A673 (cell line): ENCODE measurements at regions not wholly inside any gene's neighbourhood (a gene's known extent, or its start where the extent isn't known, plus 50 kb on each side); places are given as distances from the start of the nearest gene placed in this dataset.

Source experiments
- BruUV-seq: library from RNA; stranded (reverse); fragments of 400-500 nt; replicated peaks from 2 replicates; lab custom pipeline; 2021; lab: Mats Ljungman, UMichigan
- CTCF ChIA-PET: fragments of 300-600 bp; sonication (Branson Sonifier 250); formaldehyde crosslinking; loops from one replicate; lab custom pipeline; 2022; ENCODE audit warnings: antibody characterized with exemption; lab: Charles Lee
- POLR2A ChIA-PET: fragments of 300-600 bp; sonication (Branson Sonifier 250); formaldehyde crosslinking; loops from one replicate; lab custom pipeline; 2022; ENCODE audit warnings: antibody characterized with exemption; ENCODE audit not compliant: low non-redundant PET; lab: Charles Lee
- DNase-seq: peaks from one replicate; pipeline ENCODE4 v3.0.0-alpha.2; 2015; ENCODE audit warnings: low spot score
- H3K27ac ChIP-seq: fragments of 200-600 bp; sonication (generic); 2 replicates; pipeline ENCODE4 v1.5.1; 2016; ENCODE audit warnings: mixed run types, low read depth, mild to moderate bottlenecking, mixed read lengths, antibody characterized with exemption, low read length; ENCODE audit not compliant: poor library complexity, severe bottlenecking
- H3K27me3 ChIP-seq: fragments of 200-600 bp; sonication (generic); replicated peaks from 2 replicates; pipeline ENCODE4 v1.6.1; 2017; ENCODE audit warnings: mixed run types, low read depth, mild to moderate bottlenecking, mixed read lengths, antibody characterized with exemption, low read length; ENCODE audit not compliant: insufficient read depth, poor library complexity
- H3K36me3 ChIP-seq: fragments of 200-600 bp; sonication (generic); 2 replicates; pipeline ENCODE4 v1.6.1; 2016; ENCODE audit warnings: mixed run types, mild to moderate bottlenecking, mixed read lengths, antibody characterized with exemption, low read length; ENCODE audit not compliant: insufficient read depth, poor library complexity, severe bottlenecking
- H3K4me1 ChIP-seq: fragments of 200-600 bp; sonication (generic); 2 replicates; pipeline ENCODE4 v1.6.1; 2017; ENCODE audit warnings: mixed run types, mild to moderate bottlenecking, mixed read lengths, antibody characterized with exemption, low read length; ENCODE audit not compliant: insufficient read depth, poor library complexity, severe bottlenecking
- H3K4me3 ChIP-seq: fragments of 200-600 bp; sonication (generic); 2 replicates; pipeline ENCODE4 v1.5.1; 2016; ENCODE audit warnings: low read depth, mixed run types, mild to moderate bottlenecking, mixed read lengths, low read length; ENCODE audit not compliant: poor library complexity, severe bottlenecking
- H3K9me3 ChIP-seq: fragments of 200-600 bp; sonication (generic); 2 replicates; pipeline ENCODE4 v1.6.1; 2016; ENCODE audit warnings: mixed run types, low read depth, mild to moderate bottlenecking, mixed read lengths, antibody characterized with exemption, low read length; ENCODE audit not compliant: poor library complexity, severe bottlenecking
- EZH2 ChIP-seq: fragments of 200-600 bp; sonication (generic); IDR thresholded peaks from 2 replicates; pipeline ENCODE4 v1.6.1; 2017; ENCODE audit warnings: borderline replicate concordance, low read depth, mild to moderate bottlenecking, mixed read lengths, antibody characterized with exemption, low read length; ENCODE audit not compliant: poor library complexity, severe bottlenecking
- intact Hi-C: fragments of 100-400 bp; cut with micrococcal nuclease; formaldehyde crosslinking; loops from one replicate; pipeline ENCODE4 v1.10.0; 2022; ENCODE audit not compliant: unreplicated experiment
- TF ChIP-seq, protein P1 (sequence below): fragments of 300-800, 200-600 bp; sonication (generic); conservative IDR thresholded peaks from 2 replicates; pipeline ENCODE4 v1.5.1; 2017; ENCODE audit warnings: low read depth, mild to moderate bottlenecking, antibody characterized with exemption, low read length, moderate library complexity, mixed read lengths

DNA sequence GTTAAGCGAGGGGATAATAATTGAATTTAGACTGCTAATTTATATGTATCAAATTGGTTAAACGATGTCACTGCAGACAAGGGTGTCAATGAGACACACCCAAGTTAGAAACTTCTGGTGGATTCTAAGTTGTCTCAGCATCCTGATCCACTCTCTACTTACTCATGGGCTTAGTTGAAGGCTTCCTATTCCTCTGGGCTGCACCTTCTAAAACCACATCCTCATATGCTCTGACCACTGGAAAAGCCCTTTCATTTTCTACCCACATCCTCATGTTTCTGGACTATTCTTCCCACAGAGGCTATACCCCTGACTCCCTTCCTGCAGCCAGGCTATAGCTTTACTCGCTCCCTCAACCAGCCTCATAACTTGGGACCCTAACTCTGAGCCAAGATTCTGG lies 493.8 kb downstream of the VRK1 start:
- no peaks in the 10 kb centered on the region for H3K27me3 ChIP-seq
- no peak overlapping the region for H3K27ac ChIP-seq
- POLR2A ChIA-PET: no interaction called here
- H3K4me3 ChIP-seq: no peak overlapping the region
- CTCF ChIA-PET: no interaction called here
- H3K9me3 ChIP-seq: no peaks in the 10 kb centered on the region
- DNase-seq: no peak
- TF ChIP-seq, protein P1, sequence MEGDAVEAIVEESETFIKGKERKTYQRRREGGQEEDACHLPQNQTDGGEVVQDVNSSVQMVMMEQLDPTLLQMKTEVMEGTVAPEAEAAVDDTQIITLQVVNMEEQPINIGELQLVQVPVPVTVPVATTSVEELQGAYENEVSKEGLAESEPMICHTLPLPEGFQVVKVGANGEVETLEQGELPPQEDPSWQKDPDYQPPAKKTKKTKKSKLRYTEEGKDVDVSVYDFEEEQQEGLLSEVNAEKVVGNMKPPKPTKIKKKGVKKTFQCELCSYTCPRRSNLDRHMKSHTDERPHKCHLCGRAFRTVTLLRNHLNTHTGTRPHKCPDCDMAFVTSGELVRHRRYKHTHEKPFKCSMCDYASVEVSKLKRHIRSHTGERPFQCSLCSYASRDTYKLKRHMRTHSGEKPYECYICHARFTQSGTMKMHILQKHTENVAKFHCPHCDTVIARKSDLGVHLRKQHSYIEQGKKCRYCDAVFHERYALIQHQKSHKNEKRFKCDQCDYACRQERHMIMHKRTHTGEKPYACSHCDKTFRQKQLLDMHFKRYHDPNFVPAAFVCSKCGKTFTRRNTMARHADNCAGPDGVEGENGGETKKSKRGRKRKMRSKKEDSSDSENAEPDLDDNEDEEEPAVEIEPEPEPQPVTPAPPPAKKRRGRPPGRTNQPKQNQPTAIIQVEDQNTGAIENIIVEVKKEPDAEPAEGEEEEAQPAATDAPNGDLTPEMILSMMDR: no peak
- TF ChIP-seq EZH2: no peak
- peaks cover 22% of the 10 kb centered on the region for H3K4me1 ChIP-seq
- intact Hi-C loops: no loop called here
- no TSS peak for BruUV-seq
- H3K36me3 ChIP-seq: no peaks in the 10 kb centered on the region

DNA sequence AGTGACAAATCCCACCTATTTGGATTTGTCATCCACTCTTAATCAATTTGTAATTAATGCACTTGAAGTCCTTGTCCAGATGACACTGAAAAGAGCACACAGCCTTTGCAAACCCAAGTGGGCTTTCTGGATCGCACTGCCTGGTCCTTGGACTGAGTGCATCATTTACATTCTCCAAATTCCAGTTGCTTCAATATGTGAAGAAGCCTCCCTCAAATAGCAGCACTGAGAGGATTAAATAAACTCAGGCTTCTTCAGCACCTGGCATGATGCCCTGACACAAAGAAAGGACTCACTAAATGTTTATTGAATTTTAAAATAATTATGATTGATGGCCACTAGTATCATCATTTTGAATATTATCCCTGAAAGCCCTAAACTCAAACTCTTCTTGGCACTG lies 496.5 kb downstream of the VRK1 start:
- ChIA-PET POLR2A (no interaction called here), CTCF (no interaction called here)
- Histone ChIP-seq H3K27ac (no peak overlapping the region), H3K36me3 (no peaks in the 10 kb centered on the region), H3K4me3 (no peak overlapping the region), H3K4me1 (peaks cover 34% of the 10 kb centered on the region), H3K9me3 (no peaks in the 10 kb centered on the region), H3K27me3 (no peaks in the 10 kb centered on the region)
- TF ChIP-seq, protein P1: no peak
- TF ChIP-seq EZH2: no peak
- DNase-seq: peak; percentile 45
- no TSS peak for BruUV-seq
- intact Hi-C loops: no loop called here

GRCh38 chr14:97295108-97295710 lies 498.0 kb downstream of the VRK1 start:
- no peaks in the 10 kb centered on the region for H3K36me3 ChIP-seq
- no TSS peak for BruUV-seq
- TF ChIP-seq, protein P1: no peak
- no peak for TF ChIP-seq EZH2
- H3K27ac ChIP-seq: no peak overlapping the region
- peaks cover 34% of the 10 kb centered on the region for H3K4me1 ChIP-seq
- DNase-seq: no peak
- no peak overlapping the region for H3K4me3 ChIP-seq
- H3K27me3 ChIP-seq: no peaks in the 10 kb centered on the region
- no peaks in the 10 kb centered on the region for H3K9me3 ChIP-seq
- intact Hi-C loops: no loop called here
- CTCF ChIA-PET: no interaction called here
- POLR2A ChIA-PET: interaction anchor here (0.6 kb wide), 1 partner anchor 77 kb away, joined by 3 read pairs; no protein-coding TSS in a partner anchor
